ENCODE measurements at regions not wholly inside any gene's neighbourhood (a gene's known extent, or its start where the extent isn't known, plus 50 kb on each side); places are given as distances from the start of the nearest gene placed in this dataset.

DNA sequence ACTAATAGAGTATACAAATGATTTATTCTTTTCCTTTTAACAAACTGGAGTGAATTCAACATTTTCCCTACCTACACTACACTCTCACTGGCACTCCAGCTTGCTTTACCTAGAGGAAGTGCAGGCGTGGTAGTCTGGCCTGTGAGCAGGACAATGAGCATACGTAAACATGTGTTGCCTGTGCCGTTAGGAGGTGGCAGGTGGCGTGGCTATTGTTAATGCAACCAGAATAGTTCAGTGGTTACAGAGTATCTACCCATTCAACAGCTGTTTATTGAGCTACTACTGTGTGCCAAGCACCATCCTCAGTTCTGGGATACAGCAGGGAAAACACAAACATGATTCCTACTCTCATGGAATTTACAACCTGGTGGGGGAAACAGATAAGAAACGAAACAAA lies 299.7 kb upstream of the KAZN start:
- TF ChIP-seq, protein P1, sequence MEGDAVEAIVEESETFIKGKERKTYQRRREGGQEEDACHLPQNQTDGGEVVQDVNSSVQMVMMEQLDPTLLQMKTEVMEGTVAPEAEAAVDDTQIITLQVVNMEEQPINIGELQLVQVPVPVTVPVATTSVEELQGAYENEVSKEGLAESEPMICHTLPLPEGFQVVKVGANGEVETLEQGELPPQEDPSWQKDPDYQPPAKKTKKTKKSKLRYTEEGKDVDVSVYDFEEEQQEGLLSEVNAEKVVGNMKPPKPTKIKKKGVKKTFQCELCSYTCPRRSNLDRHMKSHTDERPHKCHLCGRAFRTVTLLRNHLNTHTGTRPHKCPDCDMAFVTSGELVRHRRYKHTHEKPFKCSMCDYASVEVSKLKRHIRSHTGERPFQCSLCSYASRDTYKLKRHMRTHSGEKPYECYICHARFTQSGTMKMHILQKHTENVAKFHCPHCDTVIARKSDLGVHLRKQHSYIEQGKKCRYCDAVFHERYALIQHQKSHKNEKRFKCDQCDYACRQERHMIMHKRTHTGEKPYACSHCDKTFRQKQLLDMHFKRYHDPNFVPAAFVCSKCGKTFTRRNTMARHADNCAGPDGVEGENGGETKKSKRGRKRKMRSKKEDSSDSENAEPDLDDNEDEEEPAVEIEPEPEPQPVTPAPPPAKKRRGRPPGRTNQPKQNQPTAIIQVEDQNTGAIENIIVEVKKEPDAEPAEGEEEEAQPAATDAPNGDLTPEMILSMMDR (conservative IDR thresholded peaks at IDR 0.05 in 1 of 2, IDR thresholded peaks at IDR 0.05 in 1 of 2; ENCODE audit: extremely low read depth in 1 of 2, insufficient read depth in 1 of 2, low read depth in 1 of 2, low read length in 2 of 2): no peak
- no peak for TF ChIP-seq EZH2 (IDR thresholded peaks at IDR 0.05; ENCODE audit: borderline replicate concordance, low read length)

All from mammary epithelial cell (primary cell).